ENCODE measurements at regions not wholly inside any gene's neighbourhood (a gene's known extent, or its start where the extent isn't known, plus 50 kb on each side); places are given as distances from the start of the nearest gene placed in this dataset.
"Not testable (repeated sequence)": the region's sequence is repeated elsewhere in the genome, so short reads cannot be mapped to it uniquely, and the experiment has no call there.

GRCh38 chr15:30830961-30831360 is 72.8 kb upstream of the FAN1 start:
- DNase-seq (ENCODE audit: low read depth), result no peak
- no peak overlapping the region for H3K4me3 ChIP-seq (ENCODE audit: low read length)
- no peak for TF ChIP-seq CTCF (conservative IDR thresholded peaks at IDR 0.05; ENCODE audit: low read length)

GRCh38 chr15:30833379-30833778 is 70.3 kb upstream of the FAN1 start:
- not testable (repeated sequence) for DNase-seq (ENCODE audit: low read depth); H3K4me3 ChIP-seq (ENCODE audit: low read length)

GRCh38 chr15:30841639-30842038 is 62.1 kb upstream of the FAN1 start:
- not testable (repeated sequence) for DNase-seq (ENCODE audit: low read depth); H3K4me3 ChIP-seq (ENCODE audit: low read length)

GRCh38 chr15:30842798-30843472 is 60.8 kb upstream of the FAN1 start:
- DNase-seq (ENCODE audit: low read depth); H3K4me3 ChIP-seq (ENCODE audit: low read length): not testable (repeated sequence)

- not testable (repeated sequence) for H3K4me3 ChIP-seq (ENCODE audit: low read length); DNase-seq (ENCODE audit: low read depth)
These were observed 58.2 kb upstream of the FAN1 start for GRCh38 chr15:30845536-30845935.
